Peyer's patch (tissue), 4 donors: ENCODE measurements at regions not wholly inside any gene's neighbourhood (a gene's known extent, or its start where the extent isn't known, plus 50 kb on each side); places are given as distances from the start of the nearest gene placed in this dataset.

Source experiments
- DNase-seq, 3 donors: peaks; one replicate each; pipeline ENCODE4 v3.0.0-alpha.2; 2017 to 2019
- H3K27ac ChIP-seq, 4 donors: fragments of 200-600 bp; sonication (generic); one replicate each; pipeline ENCODE4 v1.5.1; 2016 to 2019
- H3K27me3 ChIP-seq, 2 donors: fragments of 200-600 bp; sonication (generic); one replicate each; pipeline ENCODE4 v1.5.1; 2019
- H3K36me3 ChIP-seq, 3 donors: fragments of 200-600 bp; sonication (generic); one replicate each; pipeline ENCODE4 v1.5.1; 2016 to 2019
- H3K4me1 ChIP-seq, 4 donors: fragments of 200-600 bp; sonication (generic); one replicate each; pipeline ENCODE4 v1.5.1; 2016 to 2019
- H3K4me3 ChIP-seq, 4 donors: fragments of 200-600 bp; sonication (generic); 1 replicate in 3 of 4; 2 replicates in 1 of 4; pipeline ENCODE4 v1.5.1; 2016 to 2019; ENCODE audit warnings: mild to moderate bottlenecking in 1 of 4
- H3K9me3 ChIP-seq, 4 donors: fragments of 200-600 bp; sonication (generic); one replicate each; pipeline ENCODE4 v1.5.1; 2016 to 2019; ENCODE audit warnings: mild to moderate bottlenecking in 1 of 4
- CTCF ChIP-seq, 6 experiments: fragments of 450-650 bp in 4 of 6; fragments of 200-600 bp in 2 of 6; sonication (generic) in 1 of 6; IDR thresholded peaks; one replicate each; pipeline ENCODE4 v1.5.1; 2017 to 2019; ENCODE audit warnings: antibody characterized with exemption in 6 of 6, mild to moderate bottlenecking in 3 of 6, moderate library complexity in 1 of 6
- POLR2A ChIP-seq, 2 donors: fragments of 450-650 bp; IDR thresholded peaks; one replicate each; pipeline ENCODE4 v1.5.1; 2017; ENCODE audit warnings: antibody characterized with exemption in 2 of 2, mild to moderate bottlenecking in 2 of 2, moderate library complexity in 2 of 2

GRCh38 chr2:217035967-217036366, 176.1 kb upstream of the TNP1 start:
- H3K4me1 ChIP-seq = no peaks in the 10 kb centered on the region
- no peak overlapping the region for H3K27ac ChIP-seq
- no peak overlapping the region for H3K4me3 ChIP-seq
- no peaks in the 10 kb centered on the region for H3K9me3 ChIP-seq
- H3K36me3 ChIP-seq = no peaks in the 10 kb centered on the region
- TF ChIP-seq POLR2A (IDR thresholded peaks at IDR 0.05) = no peak
- H3K27me3 ChIP-seq = no peaks in the 10 kb centered on the region
- DNase-seq = no peak

DNA sequence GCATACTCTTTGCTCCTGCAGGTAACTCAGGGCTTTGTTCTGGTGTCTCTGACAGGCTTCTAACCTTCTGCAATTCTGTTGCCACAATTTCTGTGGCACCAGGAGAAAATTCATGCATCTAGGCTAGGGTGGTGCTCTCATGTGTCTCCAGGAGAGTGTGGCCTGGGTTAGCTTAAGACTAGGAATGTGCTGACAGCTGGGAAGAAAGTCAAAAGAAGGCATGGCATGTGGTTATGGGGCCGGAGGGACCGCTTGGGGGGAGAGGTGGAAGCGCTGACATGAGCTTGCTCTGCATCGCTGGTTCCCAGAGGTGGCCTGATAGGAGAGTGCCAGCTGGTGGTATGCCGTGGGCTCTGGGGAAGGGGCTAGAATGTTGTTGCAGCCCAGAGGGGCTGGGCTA, 173.3 kb upstream of the TNP1 start:
- H3K27me3 ChIP-seq = no peaks in the 10 kb centered on the region
- no peak for DNase-seq
- no peak for TF ChIP-seq CTCF (IDR thresholded peaks at IDR 0.05)
- H3K36me3 ChIP-seq = no peaks in the 10 kb centered on the region
- no peak overlapping the region for H3K27ac ChIP-seq
- H3K9me3 ChIP-seq = no peaks in the 10 kb centered on the region
- H3K4me1 ChIP-seq = no peaks in the 10 kb centered on the region
- H3K4me3 ChIP-seq = no peak overlapping the region

GRCh38 chr2:217031445-217031844, 171.6 kb upstream of the TNP1 start:
- Histone ChIP-seq H3K4me1 (no peaks in the 10 kb centered on the region), H3K9me3 (no peaks in the 10 kb centered on the region), H3K4me3 (no peak overlapping the region), H3K36me3 (no peaks in the 10 kb centered on the region), H3K27ac (no peak overlapping the region), H3K27me3 (no peaks in the 10 kb centered on the region)
- no peak for DNase-seq
- no peak for TF ChIP-seq CTCF (IDR thresholded peaks at IDR 0.05)
- TF ChIP-seq POLR2A (IDR thresholded peaks at IDR 0.05) = no peak

- no peaks in the 10 kb centered on the region for H3K4me1 ChIP-seq
- no peak overlapping the region for H3K27ac ChIP-seq
- TF ChIP-seq CTCF (IDR thresholded peaks at IDR 0.05) = no peak
- no peak for TF ChIP-seq POLR2A (IDR thresholded peaks at IDR 0.05)
- H3K9me3 ChIP-seq = no peaks in the 10 kb centered on the region
- no peak overlapping the region for H3K4me3 ChIP-seq
- H3K27me3 ChIP-seq = no peaks in the 10 kb centered on the region
- no peak for DNase-seq
- no peaks in the 10 kb centered on the region for H3K36me3 ChIP-seq
These were observed 170.2 kb upstream of the TNP1 start for GRCh38 chr2:217030081-217030480.

DNA sequence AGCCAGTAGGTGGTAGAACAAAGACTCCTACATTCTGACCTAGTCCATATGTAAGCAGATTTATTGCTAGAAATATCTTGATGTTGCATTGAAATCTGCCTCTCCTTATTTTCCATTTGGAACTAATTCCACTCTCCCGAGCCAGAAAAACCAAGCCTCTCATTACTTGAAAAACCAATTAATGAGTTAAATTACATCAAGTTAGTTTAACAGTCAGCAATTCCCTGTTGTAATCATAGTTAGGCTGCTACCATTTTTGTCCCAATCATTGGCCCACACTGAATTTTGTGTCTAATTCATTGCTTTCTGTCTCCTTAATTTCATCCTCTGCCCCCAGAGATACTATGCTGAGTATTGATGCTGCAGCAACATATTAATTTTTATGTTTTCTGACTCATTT, 168.3 kb upstream of the TNP1 start:
- H3K9me3 ChIP-seq = no peaks in the 10 kb centered on the region
- no peaks in the 10 kb centered on the region for H3K4me1 ChIP-seq
- no peak for TF ChIP-seq CTCF (IDR thresholded peaks at IDR 0.05)
- no peak for TF ChIP-seq POLR2A (IDR thresholded peaks at IDR 0.05)
- no peaks in the 10 kb centered on the region for H3K27me3 ChIP-seq
- no peak overlapping the region for H3K4me3 ChIP-seq
- H3K36me3 ChIP-seq = no peaks in the 10 kb centered on the region
- no peak for DNase-seq
- no peak overlapping the region for H3K27ac ChIP-seq

- no peaks in the 10 kb centered on the region for H3K4me1 ChIP-seq
- DNase-seq = no peak
- H3K9me3 ChIP-seq = no peaks in the 10 kb centered on the region
- H3K4me3 ChIP-seq = no peak overlapping the region
- no peak overlapping the region for H3K27ac ChIP-seq
- H3K27me3 ChIP-seq = no peaks in the 10 kb centered on the region
- TF ChIP-seq POLR2A (IDR thresholded peaks at IDR 0.05) (no peak), CTCF (IDR thresholded peaks at IDR 0.05) (no peak)
- H3K36me3 ChIP-seq = no peaks in the 10 kb centered on the region
These were observed 167.6 kb upstream of the TNP1 start for GRCh38 chr2:217027414-217027813.
